NT2/D1 (cell line): ENCODE measurements at regions not wholly inside any gene's neighbourhood (a gene's known extent, or its start where the extent isn't known, plus 50 kb on each side); places are given as distances from the start of the nearest gene placed in this dataset.

ENCODE experiments used
- DNase-seq: peaks from one replicate; pipeline ENCODE4 v3.0.0-alpha.2; 2011; ENCODE audit warnings: low read depth, low spot score
- H3K27me3 ChIP-seq: 2 replicates; pipeline ENCODE4 v1.6.0; 2011; ENCODE audit warnings: mild to moderate bottlenecking; ENCODE audit not compliant: insufficient read length, insufficient read depth
- H3K36me3 ChIP-seq: 2 replicates; pipeline ENCODE4 v1.6.1; 2011; ENCODE audit warnings: mild to moderate bottlenecking, low read length, mixed read lengths; ENCODE audit not compliant: insufficient read depth, insufficient read length
- H3K4me1 ChIP-seq: 2 replicates; pipeline ENCODE4 v1.5.1; 2011; ENCODE audit not compliant: insufficient read depth, insufficient read length
- H3K4me3 ChIP-seq: 2 replicates; pipeline ENCODE4 v1.5.1; 2011; ENCODE audit warnings: low read depth; ENCODE audit not compliant: insufficient read length
- H3K9ac ChIP-seq: 2 replicates; pipeline ENCODE4 v1.6.0; 2011; ENCODE audit warnings: low read depth; ENCODE audit not compliant: insufficient read length
- H3K9me3 ChIP-seq: 2 replicates; pipeline ENCODE4 v1.5.1; 2011; ENCODE audit warnings: mild to moderate bottlenecking, low read length; ENCODE audit not compliant: insufficient read depth
- SUZ12 ChIP-seq: IDR thresholded peaks from 2 replicates; pipeline ENCODE4 v1.6.1; 2011; ENCODE audit not compliant: insufficient read length, insufficient read depth; ENCODE audit errors: extremely low read depth
- YY1 ChIP-seq: IDR thresholded peaks from 2 replicates; pipeline ENCODE4 v1.6.1; 2011; ENCODE audit not compliant: insufficient read length, insufficient read depth
- ZNF274 ChIP-seq: IDR thresholded peaks from 2 replicates; pipeline ENCODE4 v1.6.1; 2011; ENCODE audit warnings: mild to moderate bottlenecking, low read depth, low read length

DNA sequence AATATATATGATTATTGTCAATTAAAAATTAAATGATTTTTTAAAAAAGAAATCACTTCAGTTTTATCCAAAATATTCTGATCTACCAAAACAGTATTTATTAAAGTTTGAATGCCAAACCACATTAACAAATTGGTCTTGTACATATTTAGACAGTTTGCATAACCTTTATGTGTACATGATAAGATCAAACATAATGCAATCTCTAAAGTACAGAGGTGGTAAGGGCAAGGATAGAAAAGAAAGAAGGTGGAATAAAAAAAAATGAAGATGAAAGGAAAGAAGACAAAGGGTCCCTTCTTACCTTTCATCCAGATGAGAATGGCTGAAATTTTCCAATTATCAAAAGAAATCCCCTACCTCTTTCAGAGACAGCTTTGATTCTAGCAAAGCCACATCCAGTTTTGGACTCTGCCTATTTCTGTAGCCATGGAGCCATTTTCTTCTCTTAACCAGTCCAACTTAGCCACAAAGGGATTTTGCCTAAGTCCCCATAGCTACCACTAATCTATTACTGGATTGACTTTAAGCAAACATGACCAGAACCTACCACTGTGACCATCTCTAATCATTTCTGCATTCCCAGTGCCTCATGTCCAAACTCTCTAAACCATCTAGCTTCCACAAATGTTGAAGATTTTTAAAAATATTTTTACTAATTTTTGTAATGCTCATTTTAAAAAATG is 133.3 kb upstream of the TRPM3 start:
- Histone ChIP-seq H3K9me3 (no peaks in the 10 kb centered on the region), H3K27me3 (no peaks in the 10 kb centered on the region), H3K9ac (no peak overlapping the region), H3K36me3 (no peaks in the 10 kb centered on the region), H3K4me3 (no peak overlapping the region), H3K4me1 (no peaks in the 10 kb centered on the region)
- TF ChIP-seq ZNF274 (no peak), YY1 (no peak), SUZ12 (no peak)
- no peak for DNase-seq

DNA sequence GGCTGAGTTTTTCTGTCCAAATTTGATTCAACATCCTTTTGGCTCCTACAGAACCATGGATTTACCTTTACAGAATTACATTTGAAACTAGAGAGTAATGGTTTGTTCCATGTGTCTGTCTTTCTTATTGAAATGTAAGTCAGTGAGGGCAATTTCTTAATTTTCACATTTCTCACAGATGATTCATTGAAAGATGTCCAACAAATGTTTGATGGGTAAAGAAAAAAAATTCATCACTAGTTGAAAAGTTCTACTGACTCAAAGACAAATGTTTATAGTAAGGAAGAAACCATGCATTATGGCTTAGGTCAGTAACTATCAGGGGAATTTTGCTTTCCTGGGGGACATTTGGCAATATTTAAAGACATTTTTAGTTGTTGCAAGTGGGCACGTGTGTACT is 131.6 kb upstream of the TRPM3 start:
- H3K4me3 ChIP-seq: no peak overlapping the region
- H3K36me3 ChIP-seq: no peaks in the 10 kb centered on the region
- TF ChIP-seq SUZ12 (no peak), YY1 (no peak), ZNF274 (no peak)
- H3K9me3 ChIP-seq: no peaks in the 10 kb centered on the region
- no peak for DNase-seq
- H3K9ac ChIP-seq: no peak overlapping the region
- H3K4me1 ChIP-seq: no peaks in the 10 kb centered on the region
- no peaks in the 10 kb centered on the region for H3K27me3 ChIP-seq

DNA sequence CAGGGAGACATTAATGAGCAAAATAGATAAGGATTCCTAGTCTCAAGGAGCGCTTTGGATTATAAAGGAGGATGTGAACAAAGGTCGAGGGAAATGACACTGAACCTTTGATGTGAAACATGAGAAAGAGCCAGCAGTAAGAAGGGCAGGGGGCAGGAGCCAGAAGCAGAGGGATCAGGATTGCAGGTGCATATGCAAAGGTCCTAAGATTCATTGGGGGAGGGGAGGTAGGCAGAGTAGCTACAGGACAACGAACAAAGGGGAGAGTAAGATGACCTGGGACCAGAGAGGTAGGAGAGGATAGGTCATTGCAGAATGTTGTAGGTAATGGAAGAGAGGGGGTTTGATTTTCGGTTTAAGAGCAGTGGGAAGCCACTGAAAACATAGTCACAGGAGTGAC is 129.2 kb upstream of the TRPM3 start:
- H3K27me3 ChIP-seq: no peaks in the 10 kb centered on the region
- H3K9me3 ChIP-seq: no peaks in the 10 kb centered on the region
- TF ChIP-seq SUZ12 (no peak), YY1 (no peak), ZNF274 (no peak)
- DNase-seq: no peak
- H3K36me3 ChIP-seq: no peaks in the 10 kb centered on the region
- no peak overlapping the region for H3K9ac ChIP-seq
- H3K4me1 ChIP-seq: no peaks in the 10 kb centered on the region
- no peak overlapping the region for H3K4me3 ChIP-seq

DNA sequence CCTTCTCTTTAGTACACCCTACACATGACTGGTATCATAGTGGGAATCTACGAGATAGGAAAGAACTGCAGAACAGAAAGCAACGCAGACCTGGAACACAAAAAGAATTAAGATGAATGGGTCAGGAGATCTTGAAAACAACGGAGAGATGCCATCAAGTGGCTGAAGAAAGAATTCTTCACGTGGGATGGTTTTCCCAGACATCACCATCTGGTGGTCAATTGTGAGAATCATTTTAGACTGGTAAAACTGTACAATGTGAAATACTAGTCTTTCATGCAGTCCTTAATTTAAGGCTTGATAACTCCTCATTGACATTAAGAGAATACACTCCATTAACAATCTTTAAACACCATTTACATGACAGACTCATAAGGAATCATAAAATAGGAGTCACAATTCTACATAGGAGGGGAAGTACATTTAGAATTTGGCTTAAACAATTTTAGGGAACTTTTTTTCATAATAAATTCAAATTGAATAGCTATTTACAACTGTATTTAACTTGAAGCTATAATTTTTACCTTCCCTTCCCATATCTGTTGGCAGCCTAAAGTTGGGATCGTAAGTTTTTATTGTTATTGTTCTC is 128.4 kb upstream of the TRPM3 start:
- TF ChIP-seq SUZ12 (no peak), ZNF274 (no peak), YY1 (no peak)
- peak; percentile 62 for DNase-seq
- Histone ChIP-seq H3K9ac (no peak overlapping the region), H3K4me1 (no peaks in the 10 kb centered on the region), H3K4me3 (no peak overlapping the region), H3K36me3 (no peaks in the 10 kb centered on the region), H3K9me3 (no peaks in the 10 kb centered on the region), H3K27me3 (no peaks in the 10 kb centered on the region)

DNA sequence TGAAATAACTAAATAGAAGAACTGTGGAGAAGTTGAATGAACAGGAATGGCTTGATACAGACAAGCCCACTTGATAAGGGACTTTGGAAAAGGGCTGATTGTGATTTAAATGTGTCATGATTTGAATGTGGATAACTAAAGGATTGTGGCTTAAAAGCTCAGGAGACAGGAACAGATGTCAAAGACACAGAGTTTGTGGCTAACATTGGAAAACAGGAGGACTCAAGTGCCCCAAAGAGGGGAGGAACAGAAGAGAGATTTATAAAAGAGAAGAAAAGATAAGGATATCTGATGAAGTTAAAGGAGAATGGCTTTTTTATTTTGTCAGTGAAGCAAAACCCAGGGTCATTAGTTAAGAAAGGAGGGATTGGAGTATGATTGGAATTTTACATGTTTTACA is 124.2 kb upstream of the TRPM3 start:
- Histone ChIP-seq H3K27me3 (no peaks in the 10 kb centered on the region), H3K9me3 (no peaks in the 10 kb centered on the region), H3K36me3 (no peaks in the 10 kb centered on the region), H3K4me1 (no peaks in the 10 kb centered on the region), H3K9ac (no peak overlapping the region), H3K4me3 (no peak overlapping the region)
- TF ChIP-seq ZNF274 (no peak), YY1 (no peak), SUZ12 (no peak)
- peak; percentile 23 for DNase-seq

DNA sequence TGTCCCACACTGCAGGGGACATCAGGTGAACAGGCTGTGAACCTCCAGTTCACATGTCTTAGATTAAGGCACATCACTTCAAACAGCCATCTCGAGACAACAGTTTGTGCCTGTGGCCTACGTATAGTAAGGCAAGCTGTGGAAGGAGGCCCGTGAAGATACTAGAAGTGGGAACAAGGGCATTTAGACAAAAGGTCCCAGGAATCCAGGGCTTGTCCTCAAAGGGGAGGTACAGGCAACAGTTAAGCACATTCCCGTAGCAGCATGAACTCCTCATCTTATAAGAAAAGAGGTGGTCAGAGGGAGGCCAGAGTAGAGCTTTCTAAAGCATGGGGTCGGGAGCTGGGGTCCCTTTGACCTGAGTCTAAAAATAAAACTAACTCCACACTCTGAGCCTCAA is 122.5 kb upstream of the TRPM3 start:
- DNase-seq: peak; percentile 13
- Histone ChIP-seq H3K36me3 (no peaks in the 10 kb centered on the region), H3K4me3 (no peak overlapping the region), H3K9ac (no peak overlapping the region), H3K9me3 (no peaks in the 10 kb centered on the region), H3K4me1 (no peaks in the 10 kb centered on the region), H3K27me3 (no peaks in the 10 kb centered on the region)
- no peak for TF ChIP-seq YY1
- TF ChIP-seq SUZ12: no peak
- TF ChIP-seq ZNF274: no peak

DNA sequence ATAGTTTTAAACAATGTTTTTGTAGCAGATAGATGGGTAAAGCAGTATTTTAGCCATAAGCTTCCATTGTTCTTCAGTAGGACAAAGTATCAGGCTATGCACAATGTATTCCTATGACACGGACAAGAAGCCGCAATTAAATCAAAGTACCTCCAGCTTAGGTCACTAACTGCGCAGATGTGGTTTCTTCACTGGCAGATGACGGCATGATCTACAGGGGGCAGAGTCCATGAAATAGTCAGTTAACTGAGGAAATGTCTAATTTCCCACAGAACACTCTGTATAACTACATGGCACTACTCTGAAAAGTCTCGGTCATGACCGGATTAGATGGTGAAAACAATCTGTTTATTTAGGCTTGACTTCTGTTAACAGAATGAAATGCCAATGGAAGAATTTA is 120.7 kb upstream of the TRPM3 start:
- no peaks in the 10 kb centered on the region for H3K9me3 ChIP-seq
- H3K27me3 ChIP-seq: no peaks in the 10 kb centered on the region
- DNase-seq: no peak
- no peaks in the 10 kb centered on the region for H3K4me1 ChIP-seq
- no peaks in the 10 kb centered on the region for H3K36me3 ChIP-seq
- TF ChIP-seq YY1: no peak
- TF ChIP-seq ZNF274: no peak
- TF ChIP-seq SUZ12: no peak
- H3K9ac ChIP-seq: no peak overlapping the region
- no peak overlapping the region for H3K4me3 ChIP-seq

DNA sequence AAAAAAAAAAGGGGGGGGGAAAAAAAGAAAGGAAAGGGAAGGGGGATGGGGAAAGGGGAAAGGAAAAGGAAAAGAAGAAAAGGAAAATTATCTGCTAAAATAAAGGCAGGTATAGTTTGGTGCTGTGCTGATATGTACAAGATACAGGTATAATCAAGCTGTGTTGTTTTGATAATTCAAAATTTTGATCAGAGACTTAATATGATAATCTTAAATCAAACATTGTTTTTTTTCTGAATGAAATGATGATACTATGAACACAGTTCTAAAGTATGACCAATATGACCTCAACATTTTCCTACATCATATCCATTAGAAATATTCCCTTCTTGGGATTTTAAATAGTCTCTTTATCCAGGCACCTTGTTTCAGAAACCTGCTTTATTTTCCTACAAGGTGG is 115.6 kb upstream of the TRPM3 start:
- no peak overlapping the region for H3K4me3 ChIP-seq
- no peaks in the 10 kb centered on the region for H3K9me3 ChIP-seq
- H3K36me3 ChIP-seq: no peaks in the 10 kb centered on the region
- DNase-seq: no peak
- H3K27me3 ChIP-seq: no peaks in the 10 kb centered on the region
- H3K9ac ChIP-seq: no peak overlapping the region
- no peaks in the 10 kb centered on the region for H3K4me1 ChIP-seq
- TF ChIP-seq SUZ12 (no peak), YY1 (no peak), ZNF274 (no peak)
